ENCODE measurements at regions not wholly inside any gene's neighbourhood (a gene's known extent, or its start where the extent isn't known, plus 50 kb on each side); places are given as distances from the start of the nearest gene placed in this dataset.
"Not testable (repeated sequence)": the region's sequence is repeated elsewhere in the genome, so short reads cannot be mapped to it uniquely, and the experiment has no call there.

DNA sequence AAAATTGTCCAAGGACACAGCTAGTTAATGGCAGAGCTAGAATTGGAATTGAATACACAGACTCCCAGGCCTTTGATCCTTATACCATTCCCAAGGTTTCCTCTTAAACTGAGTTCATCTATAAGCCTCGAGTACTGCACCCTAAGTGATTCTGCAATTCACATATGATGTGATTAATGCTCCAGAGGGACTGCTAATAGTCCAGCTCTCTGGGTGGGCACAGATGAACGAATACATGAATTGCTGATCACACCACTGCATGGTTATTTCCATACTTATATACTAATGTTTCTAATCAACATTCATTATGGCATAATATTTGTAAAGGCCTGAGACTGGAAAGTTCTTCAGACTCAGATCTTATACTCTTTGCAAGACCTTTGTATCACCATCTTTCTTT is 101.8 kb downstream of the NUFIP1 start:
- DNase-seq (ENCODE audit: insufficient read length, low spot score) (no peak), FAIRE-seq (no peak)

DNA sequence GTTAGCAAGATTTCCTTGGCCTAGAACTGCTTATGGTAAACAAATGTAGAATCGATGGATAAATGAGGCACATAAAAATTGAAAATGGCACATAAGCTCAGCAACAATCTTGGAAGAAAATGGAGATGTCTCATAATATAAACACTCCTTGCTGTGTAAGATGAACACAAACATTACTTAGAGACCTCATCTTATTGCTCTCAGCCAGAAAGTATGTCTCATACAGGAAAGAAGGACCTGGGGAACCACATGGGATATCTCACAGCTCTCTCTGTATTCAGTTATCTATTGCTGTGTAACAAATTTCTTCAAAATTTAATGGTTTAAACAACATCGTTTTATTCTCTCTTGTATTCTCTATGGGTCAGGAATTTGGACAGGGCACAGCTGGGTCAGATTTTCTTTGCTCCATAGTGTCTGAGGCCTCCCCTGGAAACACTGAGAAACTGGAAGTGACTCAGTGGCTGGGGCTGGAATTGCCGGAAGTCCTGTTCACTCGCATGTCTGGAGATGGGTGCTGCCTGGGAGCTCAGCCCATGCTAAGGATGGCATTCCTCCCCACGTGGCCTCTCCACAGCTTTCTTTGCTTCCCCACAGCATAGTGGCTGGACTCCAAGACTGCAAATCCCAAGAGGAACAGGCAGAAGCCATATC is 105.1 kb downstream of the NUFIP1 start:
- FAIRE-seq (no peak), DNase-seq (ENCODE audit: insufficient read length, low spot score) (no peak)

DNA sequence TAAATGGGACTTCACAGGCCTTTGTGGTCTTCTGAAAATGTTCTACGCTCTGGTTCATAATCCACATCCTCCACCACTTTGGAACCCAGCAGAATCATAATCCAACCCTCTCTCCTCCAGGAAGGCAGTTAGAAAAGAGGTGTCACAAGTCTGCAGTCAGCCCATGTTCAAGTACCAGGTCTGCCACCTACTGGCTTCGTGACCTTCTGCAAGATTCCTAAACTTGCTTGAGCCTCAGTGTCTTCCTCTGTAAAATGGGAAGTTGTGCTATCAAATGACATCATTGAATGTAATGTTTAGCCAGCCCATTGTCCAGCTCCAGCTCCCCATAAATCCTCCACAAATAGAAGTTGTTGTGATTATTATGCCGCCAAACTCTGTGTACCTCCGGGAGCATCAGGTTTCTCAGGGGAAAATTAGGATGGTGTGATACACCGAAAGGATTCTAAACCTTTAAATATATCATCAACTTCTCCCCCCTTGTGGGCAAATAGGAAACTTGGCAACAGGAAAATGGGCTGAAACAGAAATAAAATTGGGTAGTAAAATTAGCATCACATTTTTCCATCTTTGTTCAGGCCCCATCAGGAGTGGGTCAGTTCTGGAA is 109.7 kb downstream of the NUFIP1 start:
- DNase-seq (ENCODE audit: insufficient read length, low spot score) (no peak), FAIRE-seq (peak; percentile 35)

DNA sequence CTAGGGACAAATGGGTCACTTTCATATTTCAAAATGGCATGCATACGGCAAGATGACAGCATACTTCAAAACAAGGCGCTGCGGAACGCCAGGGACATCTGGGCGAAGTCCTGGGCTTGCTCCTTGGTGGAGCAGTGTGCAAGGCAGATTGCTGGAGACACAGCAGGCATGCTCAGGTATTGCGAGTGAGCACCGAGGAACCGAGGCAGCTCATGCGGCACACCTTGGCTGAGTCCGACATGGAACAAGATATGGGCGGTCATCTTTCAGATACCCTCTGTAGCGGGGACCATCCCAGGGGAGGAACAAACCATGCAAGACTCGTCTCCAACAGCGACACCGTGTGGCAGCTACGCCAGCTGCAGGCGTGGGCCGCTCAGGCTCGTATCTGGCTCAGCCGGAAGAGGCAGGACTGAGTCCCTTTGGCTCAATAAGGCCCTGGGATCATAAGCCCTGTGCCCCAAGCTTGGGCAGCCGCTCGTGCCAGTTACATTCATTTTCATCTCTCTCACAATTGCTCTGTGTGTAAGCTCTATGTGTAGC is 112.4 kb downstream of the NUFIP1 start:
- FAIRE-seq (no peak), DNase-seq (ENCODE audit: insufficient read length, low spot score) (no peak)

DNA sequence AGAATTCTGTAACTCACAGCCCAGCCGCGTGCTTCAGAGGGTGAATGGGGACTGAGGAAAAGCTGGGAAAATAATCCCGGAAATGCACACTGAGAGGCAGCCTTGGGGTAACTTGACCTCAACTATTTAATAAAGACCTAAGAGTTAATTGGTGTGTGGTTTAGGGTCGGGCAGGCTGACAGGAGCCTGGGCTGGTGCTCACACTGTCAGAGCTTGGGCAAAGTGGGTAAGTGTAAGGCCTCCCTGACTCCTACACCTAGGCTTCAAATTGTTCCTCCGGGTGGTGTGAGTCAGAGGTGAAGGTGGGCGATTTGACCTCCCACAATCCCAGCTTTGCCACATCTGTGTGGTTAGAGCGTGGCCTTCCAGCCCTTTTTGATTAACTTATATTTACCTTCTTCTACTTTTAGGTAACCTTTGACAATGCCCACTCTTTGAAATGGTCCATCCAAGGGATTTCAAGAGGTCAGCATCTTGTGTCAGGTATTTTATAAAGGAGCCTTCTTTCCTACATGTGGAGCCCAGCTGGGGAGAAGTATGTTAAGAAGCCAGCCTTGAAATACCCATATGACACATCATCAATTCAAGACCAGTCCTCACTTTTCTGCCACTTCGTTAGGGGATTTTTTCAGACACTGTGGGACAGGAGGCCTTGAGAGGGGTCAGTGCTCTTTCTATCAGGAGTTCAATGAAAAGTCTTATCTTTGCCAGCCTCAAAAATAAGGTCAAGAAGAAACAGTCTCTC is 114.2 kb downstream of the NUFIP1 start:
- DNase-seq (ENCODE audit: insufficient read length, low spot score) (no peak), FAIRE-seq (no peak)

DNA sequence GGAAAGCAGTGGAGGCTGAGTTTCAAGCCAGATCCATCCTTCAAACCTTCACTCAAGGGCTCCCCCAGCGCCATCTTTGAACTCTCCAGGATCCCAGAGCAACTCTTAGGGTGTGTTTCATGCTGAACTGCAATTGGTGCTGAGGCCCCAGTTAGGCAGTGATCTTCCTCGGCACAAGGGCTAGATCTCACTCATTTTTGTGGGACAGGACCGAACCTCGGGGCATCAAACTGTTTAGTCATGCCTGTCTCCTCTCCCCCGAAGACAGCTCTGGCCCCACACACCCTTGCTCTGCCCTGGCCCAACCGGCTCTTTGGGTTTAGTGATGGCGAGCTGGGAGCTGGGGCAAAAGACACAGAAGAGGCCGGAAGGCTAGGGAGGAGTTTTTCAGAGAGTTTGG is 115.1 kb downstream of the NUFIP1 start:
- no peak for FAIRE-seq
- DNase-seq (ENCODE audit: insufficient read length, low spot score), result no peak

DNA sequence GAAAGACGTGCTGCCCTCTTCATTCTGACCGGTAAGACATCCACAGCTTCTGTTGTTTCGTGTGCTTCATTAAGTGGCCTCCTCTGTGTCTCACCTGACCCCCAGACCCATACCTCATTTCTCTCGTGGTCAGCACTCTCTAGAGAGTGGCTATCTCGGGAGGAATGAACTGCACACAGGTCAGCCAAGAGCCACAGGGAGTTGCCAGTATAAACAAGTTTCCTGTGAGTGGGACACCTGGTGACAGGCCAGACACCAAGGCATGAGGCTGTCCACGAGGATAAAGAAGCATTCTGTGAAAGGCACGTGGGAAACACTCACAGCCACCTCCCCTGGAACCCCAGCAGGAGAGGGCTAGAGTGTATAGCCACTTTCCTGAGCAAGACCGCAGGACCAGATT is 115.8 kb downstream of the NUFIP1 start:
- FAIRE-seq (no peak), DNase-seq (ENCODE audit: insufficient read length, low spot score) (no peak)

DNA sequence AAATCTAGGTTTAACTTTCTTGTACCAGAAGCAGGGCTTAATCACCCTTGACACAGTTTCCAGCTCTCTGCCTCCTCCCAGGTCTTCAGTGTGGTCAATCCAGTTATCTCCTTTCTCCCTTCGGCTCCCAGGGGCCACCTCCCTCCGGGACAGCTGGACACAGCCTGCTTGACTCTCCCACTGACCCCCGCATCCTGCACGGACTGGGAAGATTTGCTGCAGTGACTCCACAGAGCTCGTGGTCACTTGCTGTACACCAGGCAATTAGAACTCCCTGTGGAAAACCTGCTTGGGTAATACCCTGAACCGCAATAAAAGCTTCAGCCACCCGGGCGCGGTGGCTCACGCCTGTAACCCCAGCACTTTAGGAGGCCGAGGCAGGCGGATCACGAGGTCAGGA is 116.5 kb downstream of the NUFIP1 start:
- no peak for FAIRE-seq

DNA sequence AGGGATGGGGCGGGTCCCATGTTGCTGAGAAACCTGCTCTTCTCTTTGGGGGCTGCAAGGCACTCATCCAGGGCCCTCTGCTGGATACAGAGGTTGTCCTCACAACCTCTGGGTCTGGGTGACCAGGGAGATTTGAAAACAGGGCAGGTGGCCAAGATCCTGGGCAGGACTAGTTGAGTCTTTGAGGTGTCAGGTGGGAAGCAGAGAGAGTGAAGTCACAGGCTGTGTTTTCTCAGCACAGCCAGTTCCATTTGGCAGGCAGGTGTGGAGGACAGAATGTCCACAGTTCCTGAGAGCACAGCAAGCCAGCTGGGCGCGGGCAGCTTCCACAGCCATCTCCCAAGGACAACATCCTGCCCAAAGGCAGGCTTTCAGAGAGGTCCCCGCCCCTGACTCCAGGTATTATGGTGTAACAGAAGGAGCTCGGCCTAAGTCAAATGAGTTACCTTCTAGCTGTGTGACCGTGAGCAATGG is 118.8 kb downstream of the NUFIP1 start:
- FAIRE-seq, result no peak
- no peak for DNase-seq (ENCODE audit: insufficient read length, low spot score)

More for the DNA sequence above, 116.5 kb downstream of the NUFIP1 start:
- no peak for DNase-seq (ENCODE audit: insufficient read length, low spot score)

DNA sequence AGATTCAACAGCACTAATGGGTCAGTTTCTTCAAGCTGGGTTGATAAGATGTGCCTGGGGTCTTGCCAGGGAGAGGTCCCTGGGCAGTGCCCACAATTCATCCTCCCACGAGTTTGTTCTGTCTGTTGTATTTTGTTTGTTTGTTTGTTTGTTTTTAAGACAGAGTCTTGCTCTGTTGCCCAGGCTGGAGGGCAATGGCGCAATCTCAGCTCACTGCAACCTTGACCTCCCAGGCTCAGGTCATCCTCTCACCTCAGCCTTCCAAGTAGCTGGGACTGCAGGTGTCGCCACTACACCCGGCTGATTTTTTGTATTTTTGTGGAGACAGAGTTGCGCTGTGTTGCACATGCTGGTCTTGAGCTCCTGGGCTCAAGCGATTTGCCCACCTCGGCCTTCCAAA is 120.1 kb downstream of the NUFIP1 start:
- FAIRE-seq, result no peak
- DNase-seq (ENCODE audit: insufficient read length, low spot score), result no peak

DNA sequence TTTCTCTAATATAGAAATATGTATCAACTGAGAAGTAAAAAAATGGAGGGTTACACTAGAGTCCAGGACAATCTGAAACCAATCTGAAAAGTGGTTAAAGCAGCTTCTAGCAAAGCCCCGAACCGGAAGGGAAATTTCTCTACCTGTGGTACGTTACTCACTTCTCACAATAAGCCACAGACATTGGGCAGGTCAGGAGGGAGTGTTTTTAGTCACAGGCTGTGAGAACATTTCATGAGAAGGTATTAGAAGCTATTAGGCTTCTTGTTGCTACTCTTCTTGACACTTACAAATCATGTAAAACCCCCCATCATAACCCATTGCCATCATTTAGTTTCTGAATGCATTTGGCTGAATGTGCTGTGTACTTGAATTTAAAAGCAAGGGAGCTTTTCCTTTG is 120.9 kb downstream of the NUFIP1 start:
- FAIRE-seq (peak; percentile 70), DNase-seq (ENCODE audit: insufficient read length, low spot score) (no peak)

DNA sequence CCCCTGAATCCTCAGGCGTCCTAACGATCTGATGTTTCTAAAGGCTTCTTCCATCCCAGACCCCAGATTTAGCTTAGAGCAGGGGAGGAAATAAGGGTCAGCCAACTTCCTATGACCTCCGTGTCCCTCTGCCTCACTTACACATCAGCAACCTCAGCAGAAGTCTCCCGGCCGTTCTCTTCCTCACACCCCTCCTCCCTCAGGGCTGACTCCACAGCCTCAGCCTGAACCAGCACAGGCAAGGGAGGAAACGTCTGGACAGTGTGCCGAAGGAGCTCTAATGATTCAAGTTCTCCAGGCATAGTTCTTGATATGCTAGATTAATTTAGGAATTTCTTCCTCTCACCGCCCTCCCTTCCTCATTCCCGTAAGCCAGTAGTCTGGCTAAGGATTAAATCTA is 121.4 kb downstream of the NUFIP1 start:
- FAIRE-seq (no peak), DNase-seq (ENCODE audit: insufficient read length, low spot score) (no peak)

DNA sequence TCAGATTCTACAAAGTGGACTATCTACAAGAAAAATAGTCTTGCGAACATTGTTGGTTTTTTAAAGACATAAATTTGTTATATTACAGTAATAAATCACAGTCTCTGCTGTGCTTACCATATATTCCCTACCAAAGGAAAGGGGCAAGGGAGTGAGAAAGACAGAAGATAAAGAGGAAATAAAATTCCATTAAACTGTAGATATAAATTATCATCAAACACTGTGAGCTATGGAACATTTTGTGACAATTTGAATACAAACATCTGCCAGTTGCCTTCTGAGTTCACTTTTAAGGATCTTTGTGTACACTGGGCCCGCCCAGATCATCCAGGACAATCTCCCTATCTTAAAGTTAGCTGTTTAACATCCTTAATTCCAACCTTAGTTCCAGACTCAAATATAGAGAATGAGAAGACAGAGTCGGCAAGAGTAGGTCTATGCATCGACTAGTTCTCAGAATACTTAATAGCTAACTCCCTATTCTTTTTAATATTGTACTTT is 122.8 kb downstream of the NUFIP1 start:
- FAIRE-seq (no peak), DNase-seq (ENCODE audit: insufficient read length, low spot score) (no peak)

DNA sequence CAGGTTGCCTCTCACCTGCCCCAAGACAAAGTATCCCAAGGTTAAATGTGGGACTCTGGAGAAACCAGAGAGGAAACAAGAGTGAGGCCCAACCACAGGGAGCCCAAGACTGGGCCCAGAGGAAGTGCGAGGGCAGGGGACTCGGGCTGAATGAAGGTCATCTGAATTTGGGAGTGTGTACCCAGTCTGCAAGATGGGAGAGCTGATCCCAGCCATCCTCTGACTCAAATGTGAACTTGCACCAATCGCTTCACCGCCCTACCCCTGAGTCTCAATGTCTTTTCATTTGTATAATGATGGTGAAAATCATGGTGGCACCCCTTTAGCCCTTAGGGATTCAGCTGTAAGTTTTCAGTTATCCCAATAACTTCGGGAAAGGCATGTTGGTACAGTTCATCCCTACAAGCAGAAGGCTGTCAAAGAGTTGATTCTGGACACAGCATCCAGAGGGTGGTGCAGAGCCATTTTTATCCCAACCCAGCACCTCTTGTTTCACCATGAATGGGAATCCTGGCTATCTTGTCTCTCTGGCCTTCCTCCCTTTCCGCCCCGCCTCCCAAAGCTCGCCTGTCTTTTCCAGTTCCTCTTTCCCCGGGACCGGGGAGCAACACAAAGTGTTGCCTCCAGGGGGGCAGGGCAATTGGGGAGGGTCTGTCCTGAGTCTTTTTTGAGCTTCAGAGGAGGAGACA is 123.4 kb downstream of the NUFIP1 start:
- DNase-seq (ENCODE audit: insufficient read length, low spot score), result no peak
- no peak for FAIRE-seq

DNA sequence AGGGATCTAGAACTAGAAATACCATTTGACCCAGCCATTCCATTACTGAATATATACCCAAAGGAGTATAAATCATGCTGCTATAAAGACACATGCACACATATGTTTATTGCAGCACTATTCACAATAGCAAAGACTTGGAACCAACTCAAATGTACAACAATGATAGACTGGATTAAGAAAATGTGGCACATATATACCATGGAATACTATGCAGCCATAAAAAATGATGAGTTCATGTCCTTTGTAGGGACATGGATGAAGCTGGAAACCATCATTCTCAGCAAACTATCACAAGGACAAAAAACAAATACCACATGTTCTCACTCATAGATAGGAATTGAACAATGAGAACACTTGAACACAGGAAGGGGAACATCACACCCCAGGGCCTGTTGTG is 125.6 kb downstream of the NUFIP1 start:
- DNase-seq (ENCODE audit: insufficient read length, low spot score); FAIRE-seq: not testable (repeated sequence)

DNA sequence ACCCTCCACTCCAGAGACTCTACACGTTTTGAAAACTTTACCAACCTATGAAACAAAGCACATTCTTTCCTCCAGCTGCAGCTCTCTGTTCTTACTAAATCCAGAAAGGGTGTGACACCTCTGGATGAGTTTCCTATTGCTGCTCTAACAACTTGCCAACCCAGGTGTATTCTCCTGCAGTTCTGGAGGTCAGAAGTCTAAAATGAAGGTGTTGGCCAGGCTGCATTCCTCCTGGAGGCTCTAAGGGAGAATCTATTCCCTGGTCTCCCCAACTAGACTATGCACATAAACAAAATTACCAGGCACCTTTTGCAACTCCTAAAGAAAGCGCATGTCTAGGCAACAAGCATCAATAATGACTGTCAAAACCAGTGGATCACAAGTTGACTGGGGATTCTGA is 128.8 kb downstream of the NUFIP1 start:
- no peak for DNase-seq (ENCODE audit: insufficient read length, low spot score)
- FAIRE-seq, result no peak

DNA sequence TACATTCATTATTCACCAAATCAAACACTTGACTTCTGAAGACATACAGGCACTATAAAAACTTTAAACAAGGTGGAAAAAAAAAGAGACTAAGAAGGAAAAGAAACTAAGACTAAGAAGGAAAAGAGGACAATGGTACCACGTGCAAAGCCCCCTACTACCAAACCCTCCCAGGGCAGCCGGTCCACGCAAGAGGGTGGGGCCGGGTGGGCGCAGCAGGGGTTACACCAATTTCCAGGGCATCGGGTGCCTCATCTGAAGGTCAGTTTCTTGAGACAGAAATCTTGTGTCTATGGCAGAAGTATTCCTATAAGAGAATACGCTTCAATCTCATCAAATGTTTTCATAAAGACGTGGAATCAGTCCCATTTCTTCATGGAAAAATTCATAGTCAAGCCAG is 131.5 kb downstream of the NUFIP1 start:
- no peak for DNase-seq (ENCODE audit: insufficient read length, low spot score)
- no peak for FAIRE-seq

DNA sequence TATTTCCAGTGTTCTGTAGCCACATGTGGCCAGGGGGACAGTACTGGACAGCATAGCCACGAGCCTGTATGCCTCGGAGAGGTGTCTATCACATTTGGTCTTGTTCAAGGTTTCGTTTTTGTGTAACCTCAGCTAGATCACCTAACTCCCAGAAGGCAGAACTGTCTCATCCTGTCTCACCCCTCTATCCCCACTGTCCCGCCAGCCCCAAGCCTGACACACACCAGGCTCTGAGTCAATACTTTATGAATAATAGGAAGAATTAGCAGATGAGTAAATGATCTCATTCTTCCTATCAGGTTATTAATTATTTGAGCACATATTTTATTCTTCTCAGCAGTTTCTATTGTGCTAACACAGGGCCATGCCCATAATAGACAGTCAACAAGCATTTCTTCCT is 132.2 kb downstream of the NUFIP1 start:
- FAIRE-seq, result no peak
- no peak for DNase-seq (ENCODE audit: insufficient read length, low spot score)

DNA sequence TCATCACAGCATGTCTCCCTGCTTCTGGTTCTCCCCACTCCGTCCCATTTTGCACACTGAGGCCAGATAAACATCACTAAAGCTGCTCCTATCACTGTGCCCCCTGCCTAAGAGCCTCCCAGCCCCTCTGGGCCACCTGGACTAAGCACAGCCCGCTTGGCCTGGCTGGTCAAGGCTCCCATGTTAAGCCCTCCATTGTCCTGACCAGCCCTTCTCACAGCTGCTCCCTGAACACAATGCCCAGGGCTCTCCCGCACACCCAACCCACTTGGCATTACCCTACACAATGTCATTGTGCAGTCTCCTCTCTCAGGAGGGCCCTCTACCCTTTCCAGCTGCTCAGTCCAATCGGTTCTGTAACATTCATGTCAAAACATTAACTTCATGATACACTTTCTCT is 133.4 kb downstream of the NUFIP1 start:
- no peak for FAIRE-seq
- DNase-seq (ENCODE audit: insufficient read length, low spot score), result no peak

DNA sequence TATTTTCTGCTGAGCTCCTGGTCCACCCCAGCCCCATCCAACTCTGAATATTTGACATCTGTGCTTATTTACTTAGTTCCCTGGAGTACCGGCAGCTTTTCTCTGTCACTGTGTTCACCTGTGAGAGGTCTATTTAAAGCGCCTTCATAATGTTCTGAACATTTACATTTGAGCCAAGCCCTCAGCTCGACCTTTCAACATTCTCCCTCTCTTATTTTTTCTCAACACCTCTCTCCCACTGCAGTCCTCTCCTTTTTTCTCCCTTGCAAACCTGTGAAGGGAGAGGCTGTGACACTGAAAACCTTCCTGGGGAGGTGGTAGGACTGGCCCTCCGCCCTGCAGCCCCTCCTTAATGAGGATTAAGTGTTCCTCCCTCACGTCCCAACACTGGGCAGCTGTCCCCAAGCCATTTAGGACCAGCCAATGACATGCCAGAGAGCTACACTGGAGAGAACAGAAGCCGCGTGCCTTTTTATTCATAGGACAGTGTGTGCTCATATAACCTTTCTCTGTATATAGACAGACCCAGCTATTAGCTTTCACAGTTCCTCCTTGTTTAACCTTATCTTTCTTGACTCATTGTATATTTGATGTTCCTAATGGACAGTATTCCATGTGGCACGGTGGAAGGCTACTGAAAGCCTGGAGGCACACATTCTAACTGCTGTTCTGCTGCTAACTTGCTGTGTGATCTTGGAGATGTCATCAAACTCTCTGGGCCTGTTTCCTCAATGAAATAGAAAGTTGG is 134.8 kb downstream of the NUFIP1 start:
- FAIRE-seq (no peak), DNase-seq (ENCODE audit: insufficient read length, low spot score) (no peak)

All from GM19239 (cell line).